ENCODE measurements at regions not wholly inside any gene's neighbourhood (a gene's known extent, or its start where the extent isn't known, plus 50 kb on each side); places are given as distances from the start of the nearest gene placed in this dataset.

GRCh38 chr14:101233808-101234207, 327.5 kb upstream of the DIO3 start:
- no peak for DNase-seq

GRCh38 chr14:101234244-101234937, 326.9 kb upstream of the DIO3 start:
- no peak for DNase-seq

GRCh38 chr14:101234999-101235334, 326.3 kb upstream of the DIO3 start:
- DNase-seq: no peak

- peak; percentile 10 to 33 for DNase-seq
Observed at GRCh38 chr14:101235335-101236103, 325.8 kb upstream of the DIO3 start.

- no peak for DNase-seq
Observed at GRCh38 chr14:101236496-101237251, 324.6 kb upstream of the DIO3 start.

GRCh38 chr14:101237252-101237616, 324.1 kb upstream of the DIO3 start:
- no peak for DNase-seq

- no peak for DNase-seq
Observed at GRCh38 chr14:101239065-101239464, 322.2 kb upstream of the DIO3 start.

- DNase-seq: no peak
Observed at GRCh38 chr14:101241147-101241546, 320.1 kb upstream of the DIO3 start.

- no peak for DNase-seq
Observed at GRCh38 chr14:101241807-101242278, 319.5 kb upstream of the DIO3 start.

- DNase-seq: no peak
Observed at GRCh38 chr14:101242442-101243385, 318.6 kb upstream of the DIO3 start.

- DNase-seq: no peak
Observed at GRCh38 chr14:101243587-101244338, 317.5 kb upstream of the DIO3 start.

GRCh38 chr14:101246894-101247841, 314.1 kb upstream of the DIO3 start:
- DNase-seq: no peak

- DNase-seq: no peak
Observed at GRCh38 chr14:101247842-101248725, 313.2 kb upstream of the DIO3 start.

- DNase-seq: no peak
Observed at GRCh38 chr14:101248840-101249675, 312.2 kb upstream of the DIO3 start.

- DNase-seq: no peak
Observed at GRCh38 chr14:101249676-101250036, 311.6 kb upstream of the DIO3 start.

- DNase-seq: no peak
Observed at GRCh38 chr14:101250336-101250947, 310.9 kb upstream of the DIO3 start.

GRCh38 chr14:101250948-101251811, 310.1 kb upstream of the DIO3 start:
- DNase-seq: no peak

All from Kasumi-1 (cell line).